HCT116 (cell line): ENCODE measurements at regions not wholly inside any gene's neighbourhood (a gene's known extent, or its start where the extent isn't known, plus 50 kb on each side); places are given as distances from the start of the nearest gene placed in this dataset.
"Not testable (repeated sequence)": the region's sequence is repeated elsewhere in the genome, so short reads cannot be mapped to it uniquely, and the experiment has no call there.

ENCODE experiments used
- CEBPB ChIP-seq: IDR thresholded peaks from 2 replicates; pipeline ENCODE4 v1.6.1; 2012; ENCODE audit warnings: low read depth
- CTCF ChIP-seq, 3 experiments: fragments of 200-600 bp in 1 of 3; sonication (generic) in 1 of 3; IDR thresholded peaks in 2 of 3; conservative IDR thresholded peaks in 1 of 3; 2 replicates each; pipeline ENCODE4 v1.5.1; 2012 to 2017; ENCODE audit warnings: low read depth in 2 of 3, low read length in 2 of 3, antibody characterized with exemption in 1 of 3, borderline replicate concordance in 1 of 3, control low read depth in 1 of 3, mild to moderate bottlenecking in 1 of 3, mixed read lengths in 1 of 3, mixed run types in 1 of 3, moderate library complexity in 1 of 3; ENCODE audit not compliant: insufficient read depth in 1 of 3
- ELF1 ChIP-seq: IDR thresholded peaks from 2 replicates; pipeline ENCODE4 v1.6.1; 2012; ENCODE audit warnings: low read depth, borderline replicate concordance
- EZH2 ChIP-seq: fragments of 200-600 bp; sonication (generic); IDR thresholded peaks from 2 replicates; pipeline ENCODE4 v1.6.1; 2017; ENCODE audit warnings: antibody characterized with exemption, mixed run types
- EZH2phosphoT487 ChIP-seq: fragments of 200-600 bp; IDR thresholded peaks from 2 replicates; pipeline ENCODE4 v1.6.1; 2018; ENCODE audit warnings: antibody characterized with exemption, borderline replicate concordance
- FOSL1 ChIP-seq: IDR thresholded peaks from 2 replicates; pipeline ENCODE4 v1.6.1; 2012; ENCODE audit warnings: low read depth
- JUND ChIP-seq: IDR thresholded peaks from 2 replicates; pipeline ENCODE4 v1.6.1; 2012
- POLR2A ChIP-seq: IDR thresholded peaks from 2 replicates; pipeline ENCODE4 v1.7.0; 2011; ENCODE audit warnings: borderline replicate concordance; ENCODE audit not compliant: insufficient read depth, insufficient read length; ENCODE audit errors: extremely low read depth
- POLR2AphosphoS5 ChIP-seq: IDR thresholded peaks from 2 replicates; pipeline ENCODE4 v1.6.1; 2011; ENCODE audit warnings: mild to moderate bottlenecking, low read depth, low read length, moderate library complexity
- SIN3A ChIP-seq: IDR thresholded peaks from 2 replicates; pipeline ENCODE4 v1.6.1; 2012; ENCODE audit warnings: low read depth
- SP1 ChIP-seq: IDR thresholded peaks from 2 replicates; pipeline ENCODE4 v1.6.1; 2012; ENCODE audit warnings: low read depth
- SRF ChIP-seq: IDR thresholded peaks from 2 replicates; pipeline ENCODE4 v1.6.1; 2012; ENCODE audit warnings: low read depth
- TF ChIP-seq, protein P1 (sequence below): IDR thresholded peaks from 2 replicates; pipeline ENCODE4 v1.6.1; 2012
- TF ChIP-seq, protein P2 (sequence below): IDR thresholded peaks from 2 replicates; pipeline ENCODE4 v1.6.1; 2012; ENCODE audit warnings: low read depth

DNA sequence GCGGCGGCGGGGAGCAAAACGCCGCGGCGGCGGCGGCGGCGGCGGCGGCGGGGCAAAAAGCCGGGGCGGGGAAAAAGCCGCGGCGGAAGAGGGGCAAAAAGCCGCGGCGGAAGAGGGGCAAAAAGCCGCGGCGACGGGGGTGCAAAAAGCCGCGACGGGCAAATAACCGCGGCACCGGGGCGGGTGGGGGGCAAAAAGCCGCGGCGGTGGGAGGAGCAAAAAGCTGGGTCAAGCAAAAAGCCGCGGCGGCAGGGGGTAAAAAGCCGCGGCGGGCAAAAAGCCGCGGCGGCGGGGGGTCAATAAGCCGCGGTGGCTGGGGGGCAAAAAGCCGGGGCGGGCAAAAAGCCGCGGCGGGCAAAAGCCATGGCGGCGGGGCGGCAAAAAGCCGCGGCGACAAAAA, 1633.2 kb downstream of the RPIA start:
- not testable (repeated sequence) for TF ChIP-seq POLR2AphosphoS5; CTCF (IDR thresholded peaks at IDR 0.05 in 2 of 3, conservative IDR thresholded peaks at IDR 0.05 in 1 of 3; ENCODE audit: borderline replicate concordance in 1 of 3, insufficient read depth in 1 of 3, low read depth in 2 of 3, low read length in 2 of 3); POLR2A; EZH2; SIN3A; SP1; JUND; FOSL1; SRF; ELF1; CEBPB; EZH2phosphoT487
- TF ChIP-seq, protein P1, sequence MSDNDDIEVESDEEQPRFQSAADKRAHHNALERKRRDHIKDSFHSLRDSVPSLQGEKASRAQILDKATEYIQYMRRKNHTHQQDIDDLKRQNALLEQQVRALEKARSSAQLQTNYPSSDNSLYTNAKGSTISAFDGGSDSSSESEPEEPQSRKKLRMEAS: not testable (repeated sequence)
- TF ChIP-seq, protein P2, sequence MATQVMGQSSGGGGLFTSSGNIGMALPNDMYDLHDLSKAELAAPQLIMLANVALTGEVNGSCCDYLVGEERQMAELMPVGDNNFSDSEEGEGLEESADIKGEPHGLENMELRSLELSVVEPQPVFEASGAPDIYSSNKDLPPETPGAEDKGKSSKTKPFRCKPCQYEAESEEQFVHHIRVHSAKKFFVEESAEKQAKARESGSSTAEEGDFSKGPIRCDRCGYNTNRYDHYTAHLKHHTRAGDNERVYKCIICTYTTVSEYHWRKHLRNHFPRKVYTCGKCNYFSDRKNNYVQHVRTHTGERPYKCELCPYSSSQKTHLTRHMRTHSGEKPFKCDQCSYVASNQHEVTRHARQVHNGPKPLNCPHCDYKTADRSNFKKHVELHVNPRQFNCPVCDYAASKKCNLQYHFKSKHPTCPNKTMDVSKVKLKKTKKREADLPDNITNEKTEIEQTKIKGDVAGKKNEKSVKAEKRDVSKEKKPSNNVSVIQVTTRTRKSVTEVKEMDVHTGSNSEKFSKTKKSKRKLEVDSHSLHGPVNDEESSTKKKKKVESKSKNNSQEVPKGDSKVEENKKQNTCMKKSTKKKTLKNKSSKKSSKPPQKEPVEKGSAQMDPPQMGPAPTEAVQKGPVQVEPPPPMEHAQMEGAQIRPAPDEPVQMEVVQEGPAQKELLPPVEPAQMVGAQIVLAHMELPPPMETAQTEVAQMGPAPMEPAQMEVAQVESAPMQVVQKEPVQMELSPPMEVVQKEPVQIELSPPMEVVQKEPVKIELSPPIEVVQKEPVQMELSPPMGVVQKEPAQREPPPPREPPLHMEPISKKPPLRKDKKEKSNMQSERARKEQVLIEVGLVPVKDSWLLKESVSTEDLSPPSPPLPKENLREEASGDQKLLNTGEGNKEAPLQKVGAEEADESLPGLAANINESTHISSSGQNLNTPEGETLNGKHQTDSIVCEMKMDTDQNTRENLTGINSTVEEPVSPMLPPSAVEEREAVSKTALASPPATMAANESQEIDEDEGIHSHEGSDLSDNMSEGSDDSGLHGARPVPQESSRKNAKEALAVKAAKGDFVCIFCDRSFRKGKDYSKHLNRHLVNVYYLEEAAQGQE: not testable (repeated sequence)
